ENCODE measurements at regions not wholly inside any gene's neighbourhood (a gene's known extent, or its start where the extent isn't known, plus 50 kb on each side); places are given as distances from the start of the nearest gene placed in this dataset.
"Not testable (repeated sequence)": the region's sequence is repeated elsewhere in the genome, so short reads cannot be mapped to it uniquely, and the experiment has no call there.

DNA sequence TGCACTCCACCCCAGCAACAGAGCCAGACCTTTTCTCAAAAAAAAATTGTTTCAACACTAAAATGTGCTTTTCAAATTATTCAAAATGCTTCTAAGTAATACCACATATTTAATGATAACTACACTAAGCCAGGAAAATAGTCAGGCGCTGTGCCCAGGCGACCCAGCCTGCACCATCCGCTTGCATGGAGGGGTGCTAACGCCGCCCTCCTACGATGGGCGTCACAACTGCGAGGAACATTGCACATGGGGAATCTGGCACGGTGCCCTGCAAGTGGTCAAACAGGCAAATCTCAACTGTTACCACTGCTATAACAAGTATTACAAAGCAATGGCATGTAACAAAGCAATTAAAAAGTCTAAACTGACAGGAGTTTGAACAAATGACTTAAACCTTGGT is 131.7 kb upstream of the PTPN20 start:
- not testable (repeated sequence) for H3K9me3 ChIP-seq (ENCODE audit: control insufficient read depth, low read length); H3K4me3 Mint-ChIP-seq; H3K4me1 Mint-ChIP-seq; H3K36me3 ChIP-seq (ENCODE audit: control insufficient read depth, insufficient read depth, low read length); H3K27ac ChIP-seq (ENCODE audit: low read depth, low read length); H3K27me3 Mint-ChIP-seq (ENCODE audit: insufficient read depth); H3K4me1 ChIP-seq (ENCODE audit: control insufficient read depth, insufficient read depth, low read length); H3K36me3 Mint-ChIP-seq (ENCODE audit: low read depth); H3K27ac Mint-ChIP-seq; DNase-seq; H3K9ac ChIP-seq (ENCODE audit: extremely low read depth, low read length, poor library complexity, severe bottlenecking); H3K27me3 ChIP-seq (ENCODE audit: control insufficient read depth, insufficient read depth, low read length, poor library complexity, severe bottlenecking); H3K4me3 ChIP-seq (ENCODE audit: low read length); H3K9me3 Mint-ChIP-seq
- WGBS, 2 experiments (ENCODE audit: insufficient coverage in 1 of 2, insufficient read length in 1 of 2): 91 to 100% methylated on average over 1 to 8 of the region's 9 CpGs

DNA sequence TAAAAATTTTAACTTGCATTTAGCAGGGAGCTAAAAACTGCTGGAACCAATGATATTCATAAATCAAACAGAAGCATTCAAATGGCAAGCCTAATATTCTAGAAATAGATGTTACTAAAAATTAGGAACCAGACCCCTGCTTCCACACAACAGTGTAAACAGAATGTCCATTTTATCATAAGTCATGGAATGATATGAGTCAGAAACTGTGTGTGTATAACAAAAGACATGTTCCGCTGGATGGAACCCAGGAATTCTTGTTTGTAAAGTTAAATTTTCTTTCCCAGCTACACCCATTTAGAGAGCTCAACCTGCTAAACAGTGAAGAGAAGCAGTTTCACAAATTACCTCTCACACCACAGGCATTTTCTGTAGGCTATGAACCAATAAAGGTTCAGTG is 131.1 kb upstream of the PTPN20 start:
- H3K27ac Mint-ChIP-seq; H3K27ac ChIP-seq (ENCODE audit: low read depth, low read length); H3K4me3 Mint-ChIP-seq; H3K27me3 Mint-ChIP-seq (ENCODE audit: insufficient read depth); H3K9me3 ChIP-seq (ENCODE audit: control insufficient read depth, low read length); H3K27me3 ChIP-seq (ENCODE audit: control insufficient read depth, insufficient read depth, low read length, poor library complexity, severe bottlenecking); H3K36me3 ChIP-seq (ENCODE audit: control insufficient read depth, insufficient read depth, low read length); H3K4me1 ChIP-seq (ENCODE audit: control insufficient read depth, insufficient read depth, low read length); H3K9ac ChIP-seq (ENCODE audit: extremely low read depth, low read length, poor library complexity, severe bottlenecking); DNase-seq; H3K9me3 Mint-ChIP-seq; H3K36me3 Mint-ChIP-seq (ENCODE audit: low read depth); H3K4me1 Mint-ChIP-seq; H3K4me3 ChIP-seq (ENCODE audit: low read length): not testable (repeated sequence)
- no CpG with 5 or more reads among the region's 1 CpG for WGBS, 2 experiments (ENCODE audit: insufficient coverage in 1 of 2, insufficient read length in 1 of 2)

DNA sequence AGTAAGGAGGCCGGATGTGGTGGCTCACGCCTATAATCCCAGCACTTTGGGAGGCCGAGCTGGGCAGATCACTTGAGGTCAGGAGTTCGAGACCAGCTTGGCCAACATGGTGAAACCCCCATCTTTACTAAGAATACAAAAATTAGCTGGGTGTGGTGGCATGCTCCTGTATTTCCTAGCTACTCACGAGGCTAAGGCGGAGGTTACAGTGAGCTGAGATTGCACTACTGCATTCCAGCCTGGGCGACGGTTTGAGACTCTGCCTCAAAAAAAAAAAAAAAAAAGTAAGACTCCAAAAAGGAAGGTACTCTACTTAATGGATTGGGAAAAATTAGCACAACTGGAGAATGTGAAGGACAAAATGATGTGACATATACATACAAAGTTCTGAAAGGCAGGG is 130.2 kb upstream of the PTPN20 start:
- H3K4me3 ChIP-seq (ENCODE audit: low read length); H3K9me3 ChIP-seq (ENCODE audit: control insufficient read depth, low read length); DNase-seq; H3K4me3 Mint-ChIP-seq; H3K4me1 Mint-ChIP-seq; H3K27ac ChIP-seq (ENCODE audit: low read depth, low read length); H3K4me1 ChIP-seq (ENCODE audit: control insufficient read depth, insufficient read depth, low read length); H3K36me3 Mint-ChIP-seq (ENCODE audit: low read depth); H3K9me3 Mint-ChIP-seq; H3K36me3 ChIP-seq (ENCODE audit: control insufficient read depth, insufficient read depth, low read length); H3K9ac ChIP-seq (ENCODE audit: extremely low read depth, low read length, poor library complexity, severe bottlenecking); H3K27me3 ChIP-seq (ENCODE audit: control insufficient read depth, insufficient read depth, low read length, poor library complexity, severe bottlenecking); H3K27me3 Mint-ChIP-seq (ENCODE audit: insufficient read depth); H3K27ac Mint-ChIP-seq: not testable (repeated sequence)
- 93% methylated on average over 2 to 6 of the region's 8 CpGs for WGBS, 2 experiments (ENCODE audit: insufficient coverage in 1 of 2, insufficient read length in 1 of 2)

DNA sequence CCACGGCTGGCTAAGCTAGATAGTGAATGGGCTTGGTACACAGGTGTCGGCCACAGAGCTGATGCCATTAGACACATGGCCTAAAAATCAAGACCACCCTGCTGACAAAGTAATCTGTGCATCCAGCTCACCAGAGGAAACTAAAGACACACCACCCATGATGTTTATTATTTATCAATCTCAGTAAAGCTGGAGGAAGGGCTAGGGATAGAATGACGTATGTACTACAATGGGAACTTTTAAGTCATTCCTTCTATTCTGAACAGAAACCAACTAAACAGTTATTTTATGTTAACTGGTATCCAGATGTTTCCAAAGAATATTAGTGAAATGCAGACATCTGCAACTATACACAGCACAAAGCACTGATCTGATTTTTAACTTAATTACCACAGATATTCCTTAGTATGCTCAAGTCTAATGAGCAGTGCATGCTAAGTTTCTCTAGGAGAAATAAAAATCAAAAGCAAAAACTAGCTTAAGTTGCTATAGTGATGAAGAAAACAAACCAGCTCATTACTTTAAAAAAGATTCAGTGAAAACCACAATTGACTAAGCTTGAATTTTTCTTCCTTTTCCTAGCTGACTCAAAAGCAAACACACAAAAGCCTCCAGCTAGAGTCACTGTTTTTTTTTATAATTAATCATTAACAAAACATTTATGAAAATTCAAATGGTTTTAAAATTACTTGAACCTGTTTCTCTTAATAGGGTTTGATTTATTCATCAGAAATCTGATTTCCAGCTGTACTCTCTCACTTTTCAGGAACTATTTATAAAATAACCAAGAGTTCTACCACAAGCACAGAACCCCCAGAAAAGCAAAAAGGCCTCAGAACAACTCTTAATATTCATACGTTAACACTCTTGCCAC is 129.0 kb upstream of the PTPN20 start:
- H3K27me3 ChIP-seq (ENCODE audit: control insufficient read depth, insufficient read depth, low read length, poor library complexity, severe bottlenecking); H3K9me3 Mint-ChIP-seq; H3K36me3 Mint-ChIP-seq (ENCODE audit: low read depth); H3K27me3 Mint-ChIP-seq (ENCODE audit: insufficient read depth); DNase-seq; H3K4me1 Mint-ChIP-seq; H3K9me3 ChIP-seq (ENCODE audit: control insufficient read depth, low read length); H3K27ac Mint-ChIP-seq; H3K4me3 ChIP-seq (ENCODE audit: low read length); H3K27ac ChIP-seq (ENCODE audit: low read depth, low read length); H3K4me3 Mint-ChIP-seq; H3K9ac ChIP-seq (ENCODE audit: extremely low read depth, low read length, poor library complexity, severe bottlenecking); H3K4me1 ChIP-seq (ENCODE audit: control insufficient read depth, insufficient read depth, low read length); H3K36me3 ChIP-seq (ENCODE audit: control insufficient read depth, insufficient read depth, low read length): not testable (repeated sequence)
- WGBS, 2 experiments (ENCODE audit: insufficient coverage in 1 of 2, insufficient read length in 1 of 2): 96% methylated on average over 2 of the region's 4 CpGs; no CpG with 5 or more reads in 1 of the 2 experiments

DNA sequence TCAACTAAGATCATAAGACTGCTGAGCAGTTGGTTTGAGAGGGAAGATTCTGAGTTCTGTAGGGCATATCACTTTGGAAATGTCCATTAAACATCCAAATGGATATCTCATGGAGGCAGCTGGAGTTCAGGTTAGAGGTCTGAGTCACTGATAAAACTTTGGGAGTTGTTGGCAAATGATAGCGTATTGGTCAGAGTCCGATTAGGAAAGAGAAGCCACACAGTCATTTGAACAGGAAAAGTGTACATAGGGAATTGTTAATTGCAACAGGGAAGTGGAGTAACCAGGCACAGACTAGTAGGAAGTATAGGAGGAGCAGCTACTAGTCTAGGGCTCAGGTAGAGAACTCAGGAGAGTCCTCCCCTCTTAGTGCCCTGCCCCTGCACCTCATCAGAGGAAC is 126.6 kb upstream of the PTPN20 start:
- not testable (repeated sequence) for H3K27ac Mint-ChIP-seq; H3K27me3 ChIP-seq (ENCODE audit: control insufficient read depth, insufficient read depth, low read length, poor library complexity, severe bottlenecking); H3K9me3 ChIP-seq (ENCODE audit: control insufficient read depth, low read length); H3K36me3 ChIP-seq (ENCODE audit: control insufficient read depth, insufficient read depth, low read length); H3K4me1 Mint-ChIP-seq; H3K27me3 Mint-ChIP-seq (ENCODE audit: insufficient read depth); H3K4me1 ChIP-seq (ENCODE audit: control insufficient read depth, insufficient read depth, low read length); H3K4me3 ChIP-seq (ENCODE audit: low read length); H3K27ac ChIP-seq (ENCODE audit: low read depth, low read length); H3K4me3 Mint-ChIP-seq; H3K9ac ChIP-seq (ENCODE audit: extremely low read depth, low read length, poor library complexity, severe bottlenecking); H3K9me3 Mint-ChIP-seq; DNase-seq; H3K36me3 Mint-ChIP-seq (ENCODE audit: low read depth)
- 100% methylated on average over 2 of the region's 2 CpGs; no CpG with 5 or more reads in 1 of the 2 experiments for WGBS, 2 experiments (ENCODE audit: insufficient coverage in 1 of 2, insufficient read length in 1 of 2)

DNA sequence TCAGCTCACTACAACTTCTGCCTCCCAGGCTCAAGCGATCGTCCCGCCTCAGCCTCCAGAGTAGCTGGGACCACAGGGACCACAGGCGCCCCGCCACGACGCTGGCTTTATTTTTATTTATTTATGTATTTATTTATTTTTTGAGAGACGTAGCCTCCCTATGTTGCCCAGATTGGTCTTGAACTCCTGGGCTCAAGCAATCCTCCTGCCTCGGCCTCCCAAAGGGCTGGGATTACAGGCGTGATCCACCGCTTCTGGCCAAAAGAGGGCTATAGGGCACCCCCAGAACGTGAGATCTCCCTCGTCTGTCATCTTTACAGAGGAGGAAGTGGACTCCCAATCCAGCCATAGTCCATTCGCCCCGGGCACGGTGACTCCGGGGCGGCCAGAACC is 125.1 kb upstream of the PTPN20 start:
- not testable (repeated sequence) for H3K9me3 Mint-ChIP-seq; DNase-seq; H3K9me3 ChIP-seq (ENCODE audit: control insufficient read depth, low read length); H3K27me3 Mint-ChIP-seq (ENCODE audit: insufficient read depth); H3K27ac Mint-ChIP-seq; H3K9ac ChIP-seq (ENCODE audit: extremely low read depth, low read length, poor library complexity, severe bottlenecking); H3K4me1 Mint-ChIP-seq; H3K27me3 ChIP-seq (ENCODE audit: control insufficient read depth, insufficient read depth, low read length, poor library complexity, severe bottlenecking); H3K36me3 ChIP-seq (ENCODE audit: control insufficient read depth, insufficient read depth, low read length); H3K27ac ChIP-seq (ENCODE audit: low read depth, low read length); H3K36me3 Mint-ChIP-seq (ENCODE audit: low read depth); H3K4me1 ChIP-seq (ENCODE audit: control insufficient read depth, insufficient read depth, low read length)
- peak overlapping the region; percentile 94 for H3K4me3 Mint-ChIP-seq
- 33% methylated on average over 5 of the region's 18 CpGs; no CpG with 5 or more reads in 1 of the 2 experiments for WGBS, 2 experiments (ENCODE audit: insufficient coverage in 1 of 2, insufficient read length in 1 of 2)
- peak overlapping the region; percentile 88 for H3K4me3 ChIP-seq (ENCODE audit: low read length)
